MV-4-11 (cell line): ENCODE measurements at regions not wholly inside any gene's neighbourhood (a gene's known extent, or its start where the extent isn't known, plus 50 kb on each side); places are given as distances from the start of the nearest gene placed in this dataset.
"Not testable (repeated sequence)": the region's sequence is repeated elsewhere in the genome, so short reads cannot be mapped to it uniquely, and the experiment has no call there.

Source experiments
- DNase-seq: peaks from one replicate; lab custom pipeline; 2025; lab: John Stamatoyannopoulos, UW

DNA sequence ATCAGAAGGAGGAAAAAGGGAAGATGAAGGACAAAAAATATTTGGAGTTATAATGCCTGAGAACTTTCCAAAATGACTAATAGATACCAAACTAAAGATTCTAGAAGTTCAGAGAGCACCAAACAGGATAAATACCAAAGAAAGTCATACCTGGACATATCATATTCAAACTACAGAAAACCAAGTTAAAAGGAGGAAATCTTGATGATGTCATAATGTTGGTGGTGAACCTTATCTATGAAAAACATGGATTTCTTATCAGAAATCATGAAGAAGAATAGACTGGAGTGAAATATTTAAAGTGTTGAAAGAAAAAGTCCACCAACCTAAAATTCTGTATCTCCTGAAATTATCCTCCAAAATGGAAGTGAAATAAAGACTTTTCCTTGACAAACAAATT, 389.2 kb downstream of the JRKL start:
- no peak for DNase-seq

DNA sequence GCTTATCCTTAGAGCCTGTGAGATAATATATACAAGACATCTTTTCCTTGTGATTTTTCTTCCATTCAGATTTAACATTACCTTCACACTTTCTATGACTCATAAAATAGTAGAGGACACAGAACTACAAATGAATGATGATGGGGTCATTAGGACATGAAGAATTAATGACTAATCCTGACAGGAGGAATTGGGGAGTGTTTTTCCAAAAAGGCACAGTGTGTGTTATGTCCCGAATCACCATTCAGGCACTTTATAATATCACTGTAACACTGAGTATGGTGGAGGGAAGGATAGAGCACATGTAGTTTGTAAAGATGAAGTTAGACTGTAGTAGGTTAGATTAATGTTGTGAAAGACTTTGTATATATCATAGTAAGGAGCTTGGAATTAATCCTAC, 391.3 kb downstream of the JRKL start:
- no peak for DNase-seq

DNA sequence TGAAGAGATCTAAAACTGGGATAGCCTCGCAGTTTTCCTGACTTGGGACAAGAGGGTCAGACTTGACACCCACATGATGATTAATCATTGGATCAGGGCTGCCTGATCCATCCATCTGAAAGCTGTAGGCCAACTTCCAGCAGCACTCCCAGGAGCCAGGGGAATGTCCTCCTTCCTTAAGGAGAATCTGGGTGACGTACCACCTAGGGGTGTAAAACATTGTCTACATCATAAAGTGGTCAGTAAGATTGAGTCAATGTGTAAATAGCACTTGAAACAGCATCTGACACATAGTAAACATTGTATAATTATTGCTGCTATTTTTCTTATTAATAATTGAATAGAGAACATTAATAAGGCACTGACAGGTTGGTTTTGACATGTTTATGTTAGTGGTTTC, 392.8 kb downstream of the JRKL start:
- no peak for DNase-seq

DNA sequence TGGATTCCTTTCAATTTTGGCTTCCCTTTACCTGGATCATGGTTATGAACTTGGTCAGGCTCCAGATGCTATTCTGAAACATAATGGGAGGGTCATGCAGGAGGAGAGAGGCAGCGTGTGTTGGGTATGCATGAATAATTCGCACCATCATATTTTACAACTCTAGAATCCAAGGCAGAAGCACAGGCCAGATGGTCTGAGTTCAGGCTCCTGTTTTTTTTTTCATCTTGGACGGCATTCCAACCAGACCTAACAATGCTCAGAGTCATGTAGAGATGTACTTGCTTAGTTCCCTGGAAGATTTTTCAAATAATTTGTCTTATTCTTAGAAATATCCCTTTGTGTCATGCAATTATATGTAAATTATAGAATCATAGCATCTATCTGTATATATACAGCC, 393.5 kb downstream of the JRKL start:
- no peak for DNase-seq

DNA sequence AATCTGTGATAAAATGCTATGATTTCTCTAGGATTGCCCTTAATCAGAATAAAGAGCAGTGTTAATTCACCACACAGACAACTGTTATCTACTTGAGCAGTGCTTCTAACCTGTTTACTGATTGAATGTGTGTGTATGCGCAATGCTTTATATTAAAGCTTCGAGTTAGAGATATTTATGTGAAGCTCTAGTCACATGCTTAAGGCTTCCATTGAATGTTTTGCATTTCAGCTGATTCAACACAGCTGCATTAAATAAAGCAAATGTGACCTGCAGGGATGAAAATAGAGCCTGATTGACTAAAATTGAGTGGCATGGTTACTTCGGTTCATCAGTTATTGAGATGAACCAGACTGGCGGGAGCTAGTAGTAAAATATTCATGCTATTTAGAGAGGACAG, 395.3 kb downstream of the JRKL start:
- no peak for DNase-seq

DNA sequence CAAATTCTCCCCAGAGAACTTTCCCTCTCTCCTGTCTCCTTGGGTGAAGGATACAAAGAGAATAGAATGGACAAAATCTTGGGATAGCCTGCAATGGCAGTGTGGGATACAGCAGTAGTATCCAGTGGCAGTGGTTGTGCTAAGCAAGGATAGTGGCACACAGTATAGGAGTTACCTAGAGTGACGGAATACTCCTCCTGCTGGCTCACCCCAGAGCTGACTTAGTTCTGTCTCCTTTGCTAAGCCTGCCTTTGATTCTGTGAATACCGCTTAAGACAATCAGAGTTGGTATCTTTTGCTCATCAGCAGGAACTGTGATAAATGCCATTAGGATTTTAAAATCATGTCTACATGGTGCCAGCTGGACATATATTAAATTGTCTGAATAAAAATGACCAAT, 404.3 kb downstream of the JRKL start:
- DNase-seq: no peak

DNA sequence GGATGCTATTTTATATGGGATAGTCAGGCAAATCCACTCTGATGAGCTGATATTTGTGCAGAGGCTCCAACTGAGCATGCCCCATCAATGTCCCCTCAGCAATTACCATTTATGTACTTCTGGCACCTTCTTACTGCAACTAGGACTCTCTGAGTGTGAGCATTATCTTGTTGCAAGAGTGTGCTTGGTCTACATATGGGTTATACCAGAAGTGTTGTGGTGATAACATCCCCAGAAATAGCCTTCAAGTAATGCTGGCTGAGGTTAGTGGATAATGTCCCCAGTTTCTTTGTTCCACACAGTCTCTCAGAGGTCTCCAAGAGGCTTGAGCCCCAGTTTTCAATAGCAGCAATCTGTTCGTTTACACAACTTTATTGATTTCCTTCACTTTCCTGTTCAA, 408.6 kb downstream of the JRKL start:
- DNase-seq: no peak

DNA sequence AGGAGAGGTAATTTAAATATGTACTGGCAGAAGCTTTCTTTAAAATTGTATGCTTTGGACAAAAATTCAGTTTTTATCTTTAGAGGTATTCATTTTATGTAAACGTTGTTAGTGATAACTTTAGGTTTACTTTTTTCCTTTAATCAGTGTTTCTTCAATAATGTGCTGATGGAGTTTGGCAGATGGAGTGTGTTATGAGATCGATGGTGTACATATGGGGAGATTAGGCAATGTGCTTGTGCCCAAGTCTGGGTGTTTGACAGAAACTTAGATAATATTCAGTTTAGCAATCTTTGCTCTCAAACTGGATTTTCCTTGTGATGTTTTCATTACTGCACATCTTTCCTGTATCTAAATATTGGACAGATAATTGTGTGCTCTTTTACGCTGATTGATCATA, 425.4 kb downstream of the JRKL start:
- no peak for DNase-seq

DNA sequence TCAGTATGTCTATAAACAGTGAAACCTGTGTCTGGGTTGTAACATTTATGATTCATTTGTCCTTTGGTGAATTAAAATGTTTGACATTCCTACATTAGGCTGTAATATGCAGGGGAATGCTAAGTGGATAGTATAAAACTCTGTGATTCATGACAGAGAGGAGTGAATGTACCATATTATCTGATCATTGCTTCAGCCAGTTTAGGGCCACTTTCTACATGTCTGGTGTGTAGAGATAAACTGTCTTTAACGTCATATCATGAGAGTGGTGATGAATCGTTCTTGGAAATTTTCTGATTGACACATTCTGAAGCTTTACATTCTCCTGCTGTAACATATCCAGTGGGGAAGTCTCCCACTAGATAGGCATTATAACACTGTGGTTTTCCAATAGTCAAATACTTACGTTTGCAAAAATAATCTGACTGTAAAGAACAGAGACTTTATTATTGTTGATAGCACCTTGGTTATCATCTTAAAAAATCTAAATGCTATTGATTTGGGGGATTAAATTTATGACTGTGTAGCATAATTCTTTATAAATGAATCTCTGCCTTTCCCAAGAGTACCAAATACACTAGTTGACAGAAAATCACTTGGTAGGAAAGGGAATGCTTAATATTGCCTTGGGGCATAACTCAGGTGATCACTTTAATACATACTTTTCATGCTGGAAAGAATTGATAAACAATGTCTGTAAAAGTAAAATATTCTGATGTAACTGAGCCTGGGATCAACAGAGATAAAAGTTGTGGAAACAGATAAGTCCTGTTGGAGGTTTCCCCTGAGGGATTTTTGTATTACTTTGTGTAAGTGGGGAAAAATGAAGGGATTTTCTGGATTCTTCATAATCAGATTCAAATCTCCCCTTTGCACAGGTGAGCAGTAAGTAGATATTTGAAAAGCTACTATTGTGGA, 427.9 kb downstream of the JRKL start:
- no peak for DNase-seq

DNA sequence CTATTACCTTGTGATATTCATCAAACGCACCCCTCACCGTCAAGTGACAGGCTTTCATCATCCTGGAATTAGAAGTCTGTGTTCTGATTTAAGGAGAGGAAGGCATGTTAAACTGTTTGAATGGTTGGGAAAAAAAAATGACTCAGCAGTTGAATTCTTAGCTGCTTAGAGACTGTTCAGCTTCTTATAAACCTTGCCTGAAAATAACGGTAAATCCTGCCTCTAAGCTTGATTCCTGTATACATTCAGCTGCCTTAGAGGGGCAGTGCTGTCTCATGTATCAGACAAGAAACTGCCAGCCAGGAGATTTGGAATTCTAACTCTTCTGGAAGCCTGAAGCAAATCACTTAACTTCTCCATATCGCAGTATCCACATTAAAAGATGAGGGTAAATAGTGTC, 437.4 kb downstream of the JRKL start:
- DNase-seq: no peak

DNA sequence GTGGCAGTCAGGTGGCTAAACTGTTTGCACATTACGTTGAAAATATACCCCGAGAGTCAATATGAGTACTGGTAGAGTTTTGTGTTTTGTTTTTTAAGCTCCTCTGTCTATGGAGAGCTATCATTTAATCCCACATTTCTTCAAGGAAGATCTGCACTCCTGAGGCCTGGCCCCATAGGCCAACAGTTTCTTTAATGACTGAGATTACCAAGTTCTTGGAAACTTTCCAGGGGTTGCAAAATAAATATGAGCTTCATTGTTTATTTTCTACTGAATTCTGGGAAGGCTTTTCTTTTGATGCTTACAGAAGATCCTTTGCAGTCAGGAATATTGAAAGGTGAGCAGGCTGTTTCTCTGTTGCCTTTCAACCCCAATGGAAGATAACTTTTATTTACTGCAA, 452.0 kb downstream of the JRKL start:
- DNase-seq: no peak

DNA sequence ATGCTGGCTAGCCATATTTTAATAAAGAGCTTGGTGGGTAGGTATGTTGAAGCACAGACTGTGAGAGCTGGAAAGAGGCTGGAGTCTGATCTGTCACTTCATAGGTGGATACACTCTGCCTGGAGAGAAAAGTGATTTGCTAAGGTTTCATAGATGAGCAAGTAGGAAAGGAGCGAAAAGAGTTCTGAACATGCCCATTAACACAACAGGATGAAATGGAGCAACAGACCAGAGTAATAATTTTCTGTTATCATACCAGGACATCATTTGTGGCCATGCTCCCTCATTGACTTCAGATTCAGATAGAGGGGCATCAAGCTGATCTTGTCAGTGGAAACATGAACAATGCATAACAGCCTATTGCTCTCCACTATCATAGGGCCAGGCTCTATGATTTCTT, 452.9 kb downstream of the JRKL start:
- DNase-seq: no peak

DNA sequence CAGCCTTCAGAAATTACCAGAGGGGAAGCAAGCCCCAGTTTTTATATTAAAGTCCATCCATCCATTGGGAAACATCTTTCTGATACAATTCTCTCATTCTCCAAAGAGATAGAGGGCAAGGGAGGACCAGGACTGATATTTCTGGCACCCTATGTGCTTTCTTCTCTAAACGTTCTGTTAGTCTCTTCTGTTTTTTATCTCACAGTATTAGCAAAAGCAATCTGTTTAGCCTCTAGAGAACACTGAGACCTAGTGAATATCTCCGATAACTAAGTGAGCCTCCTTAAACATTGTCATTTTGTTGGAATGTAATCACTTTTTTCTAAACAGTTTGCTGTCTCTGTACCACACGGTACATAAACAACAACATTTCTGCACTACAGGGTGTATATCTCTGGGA, 464.6 kb downstream of the JRKL start:
- no peak for DNase-seq

DNA sequence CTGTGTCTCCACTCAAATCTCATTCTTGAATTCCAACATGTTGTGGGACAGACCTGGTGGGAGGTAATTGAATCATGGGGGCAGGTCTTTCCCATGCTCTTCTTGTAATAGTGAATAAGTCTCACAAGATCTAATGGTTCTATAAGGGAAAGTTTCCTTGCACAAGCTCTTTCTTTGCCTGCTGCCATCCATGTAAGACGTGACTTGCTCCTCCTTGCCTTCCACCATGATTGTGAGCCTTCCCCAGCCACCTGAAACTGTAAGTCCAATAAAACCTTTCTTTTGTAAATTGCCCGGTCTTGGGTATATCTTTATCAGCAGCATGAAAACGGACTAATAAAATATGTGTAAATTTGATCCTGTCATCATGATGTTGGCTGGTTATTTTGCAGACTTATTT, 471.9 kb downstream of the JRKL start:
- DNase-seq: not testable (repeated sequence)

DNA sequence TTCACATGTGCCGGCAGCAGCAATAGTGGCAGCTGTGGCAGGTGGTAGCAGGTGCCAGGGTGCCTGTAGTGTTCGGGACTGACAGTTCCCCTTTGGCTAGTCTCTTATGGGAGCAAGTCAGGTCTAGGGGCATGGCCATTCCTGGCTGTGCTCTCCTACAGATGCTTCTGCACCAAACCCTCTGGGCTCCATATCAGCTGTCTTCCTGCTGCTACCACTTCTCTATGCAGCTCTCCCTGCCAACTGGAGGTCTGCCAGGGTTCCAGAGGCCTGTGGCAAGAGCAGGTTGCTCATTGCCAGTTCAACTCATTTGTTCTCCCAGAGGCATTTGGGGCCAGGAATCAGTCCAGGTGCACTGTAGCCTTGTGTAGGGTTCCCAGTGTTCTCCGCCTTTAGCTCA, 473.7 kb downstream of the JRKL start:
- DNase-seq: no peak

DNA sequence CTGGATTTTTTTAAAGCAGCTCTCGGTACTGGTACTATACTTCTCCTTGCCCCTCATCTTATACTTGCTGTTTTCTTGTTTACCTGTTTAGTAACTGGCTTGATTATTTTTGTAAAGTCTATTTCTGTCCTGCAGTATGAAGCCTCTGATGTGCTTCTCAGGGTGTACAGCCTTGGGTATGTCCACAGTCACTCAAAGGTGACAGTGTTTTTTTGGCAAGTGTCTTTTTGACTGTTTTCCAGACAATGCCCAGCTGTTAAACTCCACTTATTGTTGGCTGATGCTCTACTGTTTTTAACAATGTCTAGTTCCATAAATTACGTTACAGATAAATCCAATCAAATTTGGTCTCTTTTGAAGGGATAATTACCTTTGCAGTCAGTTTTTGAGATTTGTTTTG, 475.2 kb downstream of the JRKL start:
- DNase-seq: no peak

DNA sequence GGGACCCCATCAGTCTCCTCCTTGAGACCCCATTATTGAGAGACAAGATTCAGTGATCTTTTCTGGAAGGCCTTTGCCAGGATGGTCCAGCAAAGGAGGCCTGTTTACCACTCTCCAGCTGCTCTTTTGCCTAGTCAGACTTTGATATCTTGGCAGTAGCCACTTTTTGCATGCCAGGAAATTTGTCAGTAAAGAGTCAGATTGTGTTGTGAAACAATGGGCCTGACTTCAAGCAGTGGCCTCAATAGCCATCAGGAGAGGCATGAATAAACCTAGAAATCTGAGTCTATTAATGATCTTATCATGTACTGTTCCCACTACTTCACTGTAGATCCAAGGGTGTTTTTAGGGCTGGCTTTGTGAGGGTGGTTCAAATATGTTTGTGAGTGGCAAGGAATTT, 479.4 kb downstream of the JRKL start:
- DNase-seq: no peak

DNA sequence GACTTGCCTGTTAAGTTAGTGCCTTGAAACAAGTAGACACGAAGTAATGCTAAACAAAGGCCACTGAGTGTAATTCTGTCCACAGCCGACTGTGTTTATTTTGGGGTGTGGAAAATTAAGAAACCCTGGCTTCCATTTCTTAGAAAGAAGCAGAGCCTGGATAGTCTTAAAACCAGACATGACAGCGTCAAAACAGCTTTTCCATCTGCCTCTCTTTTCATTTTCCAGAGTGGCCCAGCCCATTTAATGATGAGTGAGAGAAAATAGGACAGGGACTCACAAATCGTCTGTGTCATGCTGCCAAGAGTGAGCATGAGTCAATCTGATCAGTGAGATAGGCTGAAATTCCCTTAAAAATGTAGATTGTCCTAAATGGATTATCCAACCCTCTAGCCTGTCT, 485.9 kb downstream of the JRKL start:
- no peak for DNase-seq

DNA sequence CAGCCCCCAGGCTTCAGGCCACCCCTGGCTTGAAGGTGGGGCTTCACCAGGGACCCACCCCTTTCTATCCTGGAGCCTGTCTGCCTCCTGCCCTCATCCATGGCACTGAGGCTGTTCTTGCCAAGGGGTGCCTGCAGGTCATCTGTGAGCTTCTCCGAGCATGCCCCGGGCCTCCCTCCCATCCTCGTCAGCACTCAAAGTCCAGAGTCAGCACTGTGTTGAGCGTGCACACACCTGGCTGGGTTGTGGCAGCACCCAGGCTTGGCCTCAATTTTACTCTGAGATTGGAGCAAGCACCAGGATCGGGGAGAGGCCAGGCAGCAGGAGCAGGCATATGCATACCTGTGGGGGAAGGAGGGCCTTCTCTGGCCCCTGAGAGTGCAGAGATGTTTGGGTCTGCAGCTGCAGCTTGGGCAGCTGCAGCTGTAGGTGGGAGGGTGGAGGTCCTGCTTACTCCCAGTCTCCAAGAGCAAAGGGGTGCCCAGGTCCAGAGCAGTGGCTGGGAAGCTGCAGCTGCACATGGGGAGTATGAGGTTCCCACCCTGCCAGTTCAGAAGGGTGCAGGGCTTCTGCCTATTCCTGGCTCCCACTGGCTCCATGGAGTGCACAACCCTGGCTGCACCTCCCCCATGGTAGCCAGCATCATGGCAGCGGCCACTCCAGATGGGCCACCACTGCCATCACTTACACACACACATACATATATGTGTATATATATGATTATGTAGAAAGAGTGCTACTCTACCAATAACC, 488.7 kb downstream of the JRKL start:
- no peak for DNase-seq

DNA sequence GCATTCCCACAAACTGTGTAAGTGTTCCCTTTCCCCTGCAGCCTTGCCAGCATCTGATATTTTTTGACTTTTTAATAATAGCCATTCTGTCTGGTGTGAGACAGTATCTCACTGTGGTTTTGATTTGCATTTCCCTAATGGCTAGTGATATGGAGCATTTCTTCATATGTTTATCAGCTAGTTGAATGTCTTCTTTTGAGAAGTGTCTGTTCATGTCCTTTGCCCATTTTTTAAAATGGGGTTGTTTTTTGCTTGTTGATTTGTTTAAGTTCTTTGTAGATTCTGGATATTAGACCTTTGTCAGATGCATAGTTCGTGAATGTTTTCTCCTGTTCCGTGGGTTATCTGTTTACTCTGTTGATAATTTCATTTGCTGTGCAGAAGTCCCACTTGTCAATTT, 492.8 kb downstream of the JRKL start:
- DNase-seq: not testable (repeated sequence)

DNA sequence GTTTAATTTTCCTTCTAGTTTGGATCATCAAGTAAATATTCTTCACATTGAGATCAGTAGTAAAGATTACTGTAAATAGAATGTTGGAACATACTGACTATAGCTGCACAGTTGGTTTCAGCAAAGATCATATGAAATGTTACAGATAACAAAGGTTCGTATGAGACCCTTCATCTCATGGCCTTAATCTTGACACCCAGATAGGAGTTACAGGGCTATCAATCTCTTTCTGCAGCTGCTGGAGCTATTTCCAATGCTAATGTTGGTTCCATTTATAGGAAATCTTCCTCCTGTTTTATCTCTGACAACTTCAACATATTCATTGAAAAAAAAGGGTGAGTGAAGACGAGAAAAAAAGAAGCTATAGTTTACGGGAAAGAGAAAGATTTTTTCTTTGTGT, 495.6 kb downstream of the JRKL start:
- no peak for DNase-seq

DNA sequence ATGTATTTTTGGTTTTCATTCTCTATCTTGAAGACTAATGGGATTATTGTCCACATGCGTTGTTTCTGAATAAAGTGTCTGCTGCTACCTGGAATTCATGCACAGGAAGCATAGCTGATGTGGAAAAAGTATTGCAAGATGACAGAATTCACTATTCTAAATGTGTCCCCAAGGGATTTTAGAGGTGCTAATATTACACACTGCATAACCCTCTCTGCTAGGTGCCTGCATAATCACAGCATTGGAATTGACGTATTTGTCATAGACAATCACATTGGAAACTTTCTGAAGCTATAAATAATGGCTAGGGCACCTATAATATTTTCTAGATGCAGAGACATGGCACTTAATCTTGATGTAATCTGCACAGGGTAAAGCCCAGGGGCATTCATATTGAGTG, 496.1 kb downstream of the JRKL start:
- no peak for DNase-seq

DNA sequence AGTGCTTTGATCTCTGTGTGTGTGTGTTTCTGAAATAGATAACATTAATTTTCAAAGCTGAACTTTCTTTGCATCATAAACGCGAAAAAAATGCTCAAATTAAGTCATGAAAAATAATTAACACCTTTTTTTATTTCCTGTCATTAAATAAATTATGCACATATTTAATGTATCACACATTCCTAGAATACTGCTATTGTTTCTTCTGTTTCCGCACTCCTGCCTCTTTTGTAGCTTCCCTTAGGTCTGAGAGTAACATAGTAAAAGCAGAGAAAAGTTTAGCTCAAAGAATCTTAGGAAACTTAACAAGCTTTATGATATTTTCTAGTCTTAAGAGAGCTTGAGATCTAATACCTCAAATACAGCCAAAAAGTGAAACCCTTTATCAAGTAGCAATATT, 504.2 kb downstream of the JRKL start:
- DNase-seq: no peak

DNA sequence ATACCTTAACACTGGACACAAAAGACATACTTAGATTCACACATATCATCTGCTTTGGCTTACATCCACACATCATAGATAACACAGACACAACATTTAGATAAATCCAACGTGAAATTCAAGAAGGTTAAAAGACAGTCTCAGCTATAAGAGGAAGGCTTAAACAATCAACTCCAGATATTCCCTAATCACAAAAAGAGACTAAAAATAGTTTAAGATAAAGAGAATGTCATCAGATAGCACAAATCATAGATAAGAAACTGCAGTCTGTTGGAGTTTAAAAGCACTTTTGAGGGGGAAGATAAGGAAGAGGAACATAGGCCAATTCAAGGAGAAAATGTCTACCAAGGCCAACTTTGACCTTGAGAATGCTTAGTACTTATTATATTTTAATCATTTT, 504.8 kb downstream of the JRKL start:
- DNase-seq: no peak
